Lower leg skin (tissue), 3 donors: ENCODE measurements at regions not wholly inside any gene's neighbourhood (a gene's known extent, or its start where the extent isn't known, plus 50 kb on each side); places are given as distances from the start of the nearest gene placed in this dataset.

ENCODE experiments used
- POLR2A ChIP-seq, 2 donors: fragments of 450-650 bp; IDR thresholded peaks; one replicate each; pipeline ENCODE4 v1.6.1; 2016 to 2017; ENCODE audit warnings: antibody characterized with exemption in 2 of 2, mild to moderate bottlenecking in 1 of 2, moderate library complexity in 1 of 2
- TF ChIP-seq, protein P1 (sequence below), 3 donors: fragments of 450-650 bp; IDR thresholded peaks; one replicate each; pipeline ENCODE4 v1.5.1; 2016; ENCODE audit warnings: antibody characterized with exemption in 3 of 3, mild to moderate bottlenecking in 3 of 3, moderate library complexity in 2 of 3

DNA sequence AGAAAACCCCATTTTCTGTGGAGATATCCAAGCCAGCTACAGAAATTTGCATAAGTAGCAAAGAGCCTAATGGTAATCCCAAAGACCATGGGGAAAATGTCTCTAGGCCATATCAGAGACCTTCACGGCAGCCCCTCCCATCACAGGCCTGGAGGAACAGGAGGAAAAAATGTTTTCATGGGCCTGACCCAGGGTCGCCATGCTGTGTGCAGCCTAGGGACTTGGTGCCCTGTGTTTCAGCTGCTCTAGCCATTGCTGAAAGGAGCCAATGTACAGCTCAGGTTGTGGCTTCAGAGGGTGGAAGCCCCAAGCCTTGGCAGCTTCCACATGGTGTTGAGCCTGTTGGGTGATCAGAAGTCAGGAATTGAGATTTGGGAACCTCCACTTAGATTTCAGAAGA, 1150.7 kb downstream of the OTOL1 start:
- TF ChIP-seq, protein P1, sequence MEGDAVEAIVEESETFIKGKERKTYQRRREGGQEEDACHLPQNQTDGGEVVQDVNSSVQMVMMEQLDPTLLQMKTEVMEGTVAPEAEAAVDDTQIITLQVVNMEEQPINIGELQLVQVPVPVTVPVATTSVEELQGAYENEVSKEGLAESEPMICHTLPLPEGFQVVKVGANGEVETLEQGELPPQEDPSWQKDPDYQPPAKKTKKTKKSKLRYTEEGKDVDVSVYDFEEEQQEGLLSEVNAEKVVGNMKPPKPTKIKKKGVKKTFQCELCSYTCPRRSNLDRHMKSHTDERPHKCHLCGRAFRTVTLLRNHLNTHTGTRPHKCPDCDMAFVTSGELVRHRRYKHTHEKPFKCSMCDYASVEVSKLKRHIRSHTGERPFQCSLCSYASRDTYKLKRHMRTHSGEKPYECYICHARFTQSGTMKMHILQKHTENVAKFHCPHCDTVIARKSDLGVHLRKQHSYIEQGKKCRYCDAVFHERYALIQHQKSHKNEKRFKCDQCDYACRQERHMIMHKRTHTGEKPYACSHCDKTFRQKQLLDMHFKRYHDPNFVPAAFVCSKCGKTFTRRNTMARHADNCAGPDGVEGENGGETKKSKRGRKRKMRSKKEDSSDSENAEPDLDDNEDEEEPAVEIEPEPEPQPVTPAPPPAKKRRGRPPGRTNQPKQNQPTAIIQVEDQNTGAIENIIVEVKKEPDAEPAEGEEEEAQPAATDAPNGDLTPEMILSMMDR (IDR thresholded peaks at IDR 0.05): no peak
- no peak for TF ChIP-seq POLR2A (IDR thresholded peaks at IDR 0.05)
